Pancreas (tissue), 10 donors: ENCODE measurements at regions not wholly inside any gene's neighbourhood (a gene's known extent, or its start where the extent isn't known, plus 50 kb on each side); places are given as distances from the start of the nearest gene placed in this dataset.

Experiments
- ATAC-seq, 4 donors: fragments of 200-7000 bp; cut with Tn5 transposase; one replicate each; pipeline versions ENCODE4 v1.8.0 to v1.9.1; 2020; ENCODE audit warnings: mild to moderate bottlenecking in 4 of 4, moderate library complexity in 4 of 4
- DNase-seq, 6 donors: peaks; one replicate each; pipeline ENCODE4 v3.0.0-alpha.2; 2020
- FAIRE-seq: peaks from 2 replicates; lab custom pipeline; 2012; peaks lifted over from hg19 to GRCh38; lab: Jason Lieb, UNC
- H3K27ac ChIP-seq, 4 donors: fragments of 200-600 bp; sonication (generic); 1 replicate in 3 of 4; 2 replicates in 1 of 4; pipeline versions ENCODE4 v1.5.0 to v1.8.0; 2020
- H3K27me3 ChIP-seq, 4 donors: fragments of 200-600 bp; one replicate each; pipeline ENCODE4 v1.8.0; 2021
- H3K36me3 ChIP-seq, 3 donors: fragments of 200-600 bp; sonication (generic) in 1 of 3; one replicate each; pipeline versions ENCODE4 v1.5.0 to v1.8.0; 2020 to 2021
- H3K4me1 ChIP-seq, 3 donors: fragments of 200-600 bp; one replicate each; pipeline ENCODE4 v1.8.0; 2021
- H3K4me3 ChIP-seq, 4 donors: fragments of 200-600 bp; sonication (generic) in 2 of 4; one replicate each; pipeline versions ENCODE4 v1.5.0 to v1.8.0; 2020 to 2021
- H3K9me3 ChIP-seq, 4 donors: fragments of 200-600 bp; one replicate each; pipeline ENCODE4 v1.8.0; 2021
- WGBS, 2 donors: extraction: QIAGEN DNeasy Blood & Tissue Kit; methylation state at CpG; one replicate each; pipeline ENCODE4 v1.1.7; 2013; 5-methylcytosine and 5-hydroxymethylcytosine counted together
- intact Hi-C, 3 donors: fragments of 100-400 bp; cut with DNase I; formaldehyde crosslinking; loops; one replicate each; pipeline versions ENCODE4 v1.11.1 to v1.14.2; 2022
- TF ChIP-seq, protein P1 (sequence below), 4 donors: fragments of 200-600 bp; sonication (generic) in 3 of 4; IDR thresholded peaks; one replicate each; pipeline versions ENCODE4 v1.5.0 to v1.8.0; 2021; ENCODE audit warnings: antibody characterized with exemption in 4 of 4
- donor health status: healthy with polysubstance abuse.
- donor health status: DM: no; HTN: no; CAD: no; lungs with moderate emphysema.
- donor health status: DM: no; HTN: no; CAD: no.
- donor health status: control.
- donor health status: control.
- donor health status: Bipolar disorder and iron deficiency.
- donor health status: DM: yes; HTN: yes; CAD: no.
- donor health status: DM: no; HTN: no; CAD: no.
- donor health status: DM: no; HTN: no; CAD: no.
- donor health status: DM: yes; HTN: yes; CAD: no.

DNA sequence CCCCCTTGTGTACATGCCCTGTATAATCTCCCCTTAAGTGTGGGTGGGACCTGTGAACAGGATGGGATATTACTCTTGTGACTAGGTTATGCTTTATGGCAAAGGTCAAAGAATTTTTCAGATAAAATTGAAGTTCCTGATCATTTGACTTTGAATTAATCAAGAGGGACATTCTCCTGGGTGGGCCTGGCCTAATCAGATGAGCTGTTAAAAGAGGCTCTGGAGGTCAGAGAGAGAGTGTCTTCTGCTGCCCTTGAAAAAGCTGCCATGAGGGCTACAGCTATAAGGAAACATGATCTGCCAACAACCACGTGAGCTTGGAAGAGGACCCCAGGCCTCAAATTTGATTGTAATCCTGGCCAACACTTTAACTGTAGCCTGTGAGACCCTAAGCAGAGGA is 125.6 kb upstream of the CSF3R start:
- no peak for FAIRE-seq
- DNase-seq: no peak
- H3K9me3 ChIP-seq: no peaks in the 10 kb centered on the region
- H3K27me3 ChIP-seq: no peaks in the 10 kb centered on the region
- no peak overlapping the region for H3K27ac ChIP-seq
- no peak for ATAC-seq
- intact Hi-C loops: no loop called here
- no peaks in the 10 kb centered on the region for H3K4me1 ChIP-seq
- TF ChIP-seq, protein P1, sequence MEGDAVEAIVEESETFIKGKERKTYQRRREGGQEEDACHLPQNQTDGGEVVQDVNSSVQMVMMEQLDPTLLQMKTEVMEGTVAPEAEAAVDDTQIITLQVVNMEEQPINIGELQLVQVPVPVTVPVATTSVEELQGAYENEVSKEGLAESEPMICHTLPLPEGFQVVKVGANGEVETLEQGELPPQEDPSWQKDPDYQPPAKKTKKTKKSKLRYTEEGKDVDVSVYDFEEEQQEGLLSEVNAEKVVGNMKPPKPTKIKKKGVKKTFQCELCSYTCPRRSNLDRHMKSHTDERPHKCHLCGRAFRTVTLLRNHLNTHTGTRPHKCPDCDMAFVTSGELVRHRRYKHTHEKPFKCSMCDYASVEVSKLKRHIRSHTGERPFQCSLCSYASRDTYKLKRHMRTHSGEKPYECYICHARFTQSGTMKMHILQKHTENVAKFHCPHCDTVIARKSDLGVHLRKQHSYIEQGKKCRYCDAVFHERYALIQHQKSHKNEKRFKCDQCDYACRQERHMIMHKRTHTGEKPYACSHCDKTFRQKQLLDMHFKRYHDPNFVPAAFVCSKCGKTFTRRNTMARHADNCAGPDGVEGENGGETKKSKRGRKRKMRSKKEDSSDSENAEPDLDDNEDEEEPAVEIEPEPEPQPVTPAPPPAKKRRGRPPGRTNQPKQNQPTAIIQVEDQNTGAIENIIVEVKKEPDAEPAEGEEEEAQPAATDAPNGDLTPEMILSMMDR (IDR thresholded peaks at IDR 0.05): no peak
- H3K36me3 ChIP-seq: no peaks in the 10 kb centered on the region
- no peak overlapping the region for H3K4me3 ChIP-seq
- WGBS, 2 donors: 28 to 35% methylated on average over 1 of the region's 1 CpG

- DNase-seq (no peak), ATAC-seq (no peak), FAIRE-seq (no peak)
- Histone ChIP-seq H3K27me3 (no peaks in the 10 kb centered on the region), H3K9me3 (no peaks in the 10 kb centered on the region), H3K4me3 (no peak overlapping the region), H3K27ac (no peak overlapping the region), H3K36me3 (no peaks in the 10 kb centered on the region), H3K4me1 (no peaks in the 10 kb centered on the region)
- TF ChIP-seq, protein P1 (IDR thresholded peaks at IDR 0.05): no peak
- intact Hi-C loops: no loop called here
Measured at GRCh38 chr1:36607263-36607651, 124.5 kb upstream of the CSF3R start.

DNA sequence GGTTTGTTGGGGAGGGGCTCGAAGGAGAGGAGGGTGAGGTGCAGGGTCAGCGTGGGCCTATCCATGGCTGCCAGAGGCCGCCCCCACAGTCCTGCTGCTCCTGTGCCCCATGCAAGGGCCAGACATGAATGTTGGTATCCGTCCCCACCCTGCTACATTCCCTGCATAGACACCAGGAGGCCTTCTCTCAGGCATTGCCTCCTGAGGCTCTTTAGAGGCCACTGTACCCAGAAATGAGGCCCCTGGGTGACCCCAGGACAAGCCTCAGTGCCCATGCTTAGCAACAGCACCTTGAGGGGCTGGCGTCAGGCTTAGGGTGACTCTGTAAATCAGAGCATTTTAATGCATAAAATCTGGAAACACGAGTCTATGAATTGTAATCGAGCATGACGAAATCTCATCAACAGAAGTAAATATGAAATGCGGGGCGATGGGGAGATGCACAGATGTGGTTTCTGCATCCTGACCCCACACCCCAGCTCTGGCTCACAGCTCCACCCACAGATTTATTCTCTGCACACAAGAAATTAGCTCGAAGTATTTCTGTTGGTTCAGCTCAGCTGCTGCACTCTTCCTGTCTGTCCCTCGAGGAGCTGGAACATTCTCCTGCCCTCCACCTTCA is 124.0 kb upstream of the CSF3R start:
- H3K4me3 ChIP-seq: no peak overlapping the region
- no peaks in the 10 kb centered on the region for H3K4me1 ChIP-seq
- ATAC-seq: no peak
- DNase-seq: no peak
- intact Hi-C loops: no loop called here
- H3K27ac ChIP-seq: no peak overlapping the region
- WGBS, 2 donors: 66 to 72% methylated on average over 12 of the region's 12 CpGs
- TF ChIP-seq, protein P1 (IDR thresholded peaks at IDR 0.05): no peak
- H3K27me3 ChIP-seq: no peaks in the 10 kb centered on the region
- no peak for FAIRE-seq
- no peaks in the 10 kb centered on the region for H3K36me3 ChIP-seq
- H3K9me3 ChIP-seq: no peaks in the 10 kb centered on the region

- Histone ChIP-seq H3K27ac (no peak overlapping the region), H3K4me3 (no peak overlapping the region), H3K9me3 (no peaks in the 10 kb centered on the region), H3K36me3 (no peaks in the 10 kb centered on the region), H3K4me1 (no peaks in the 10 kb centered on the region), H3K27me3 (no peaks in the 10 kb centered on the region)
- 51 to 60% methylated on average over 7 of the region's 7 CpGs for WGBS, 2 donors
- DNase-seq (no peak), FAIRE-seq (no peak), ATAC-seq (no peak)
- TF ChIP-seq, protein P1 (IDR thresholded peaks at IDR 0.05): no peak
- intact Hi-C loops: no loop called here
Measured at GRCh38 chr1:36605942-36606640, 123.4 kb upstream of the CSF3R start.

DNA sequence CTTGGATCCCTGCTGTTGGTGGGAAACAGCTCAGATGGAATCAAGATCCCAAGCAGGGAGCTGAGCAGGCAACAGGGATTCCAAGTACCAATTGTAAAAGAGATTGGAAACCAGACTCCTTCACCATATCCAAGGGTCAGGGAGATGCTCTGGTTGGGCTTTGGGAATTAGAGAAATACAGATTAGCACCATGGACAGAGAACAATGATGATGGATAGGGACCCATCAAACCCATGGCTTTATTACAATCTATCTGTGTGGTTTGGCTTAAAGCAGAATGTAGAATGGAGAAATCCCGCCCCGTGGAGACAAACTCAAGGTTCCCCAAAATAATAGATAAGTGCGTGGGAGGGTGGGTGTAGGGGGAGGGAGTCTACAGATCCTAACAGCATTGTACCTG is 120.7 kb upstream of the CSF3R start:
- ATAC-seq (no peak), FAIRE-seq (no peak), DNase-seq (no peak)
- Histone ChIP-seq H3K27ac (no peak overlapping the region), H3K36me3 (no peaks in the 10 kb centered on the region), H3K9me3 (no peaks in the 10 kb centered on the region), H3K27me3 (no peaks in the 10 kb centered on the region), H3K4me1 (no peaks in the 10 kb centered on the region), H3K4me3 (no peak overlapping the region)
- 74 to 82% methylated on average over 3 of the region's 3 CpGs for WGBS, 2 donors
- TF ChIP-seq, protein P1 (IDR thresholded peaks at IDR 0.05): no peak
- intact Hi-C loops: no loop called here
